PC-9 (cell line): ENCODE measurements at regions not wholly inside any gene's neighbourhood (a gene's known extent, or its start where the extent isn't known, plus 50 kb on each side); places are given as distances from the start of the nearest gene placed in this dataset.
A peak's percentile ranks its signal among the peaks of the same experiment; 100 is the strongest.
"Not testable (repeated sequence)": the region's sequence is repeated elsewhere in the genome, so short reads cannot be mapped to it uniquely, and the experiment has no call there.

Experiments used
- BruUV-seq: library from RNA; stranded (reverse); fragments of 400-500 nt; replicated peaks from 2 replicates; lab custom pipeline; 2021; lab: Mats Ljungman, UMichigan
- CTCF ChIA-PET: fragments of 300-600 bp; sonication (Branson Sonifier 250); formaldehyde crosslinking; loops from one replicate; lab custom pipeline; 2022; ENCODE audit warnings: antibody characterized with exemption; lab: Charles Lee
- POLR2A ChIA-PET: fragments of 300-600 bp; sonication (Branson Sonifier 250); formaldehyde crosslinking; loops from one replicate; lab custom pipeline; 2022; ENCODE audit warnings: antibody characterized with exemption; ENCODE audit not compliant: unreplicated experiment; lab: Charles Lee
- DNase-seq, 2 experiments: peaks; one replicate each; pipeline versions ENCODE4 v3.0.0 to v3.0.0-alpha.2; 2015 to 2022; ENCODE audit warnings: mixed read lengths in 1 of 2
- H2AFZ ChIP-seq: fragments of 200-600 bp; sonication (generic); 2 replicates; pipeline ENCODE4 v1.8.1; 2017; ENCODE audit warnings: antibody characterized with exemption
- H3F3A ChIP-seq: fragments of 200-600 bp; sonication (generic); 2 replicates; pipeline ENCODE4 v1.8.1; 2017; ENCODE audit warnings: antibody characterized with exemption, mild to moderate bottlenecking, low read depth; ENCODE audit not compliant: insufficient read depth
- H3K27ac ChIP-seq: fragments of 200-600 bp; sonication (generic); 2 replicates; pipeline ENCODE4 v1.6.1; 2016; ENCODE audit warnings: mixed run types
- H3K27me3 ChIP-seq: fragments of 200-600 bp; sonication (generic); 2 replicates; pipeline ENCODE4 v1.6.1; 2016; ENCODE audit warnings: low read depth, mixed run types; ENCODE audit not compliant: insufficient read depth
- H3K36me3 ChIP-seq: fragments of 200-600 bp; sonication (generic); 2 replicates; pipeline ENCODE4 v1.6.1; 2016; ENCODE audit warnings: low read depth, mixed run types
- H3K4me1 ChIP-seq: fragments of 200-600 bp; sonication (generic); replicated peaks from 2 replicates; pipeline ENCODE4 v1.6.1; 2016; ENCODE audit warnings: mixed run types; ENCODE audit not compliant: insufficient read depth
- H3K4me2 ChIP-seq: fragments of 200-600 bp; sonication (generic); 2 replicates; pipeline ENCODE4 v1.6.1; 2017; ENCODE audit warnings: mixed run types
- H3K4me3 ChIP-seq: fragments of 200-600 bp; sonication (generic); 2 replicates; pipeline ENCODE4 v1.6.1; 2016; ENCODE audit warnings: mixed run types
- H3K79me2 ChIP-seq: fragments of 200-600 bp; sonication (generic); 2 replicates; pipeline ENCODE4 v1.6.1; 2017; ENCODE audit warnings: low read depth, mixed run types
- H3K9me2 ChIP-seq: fragments of 200-600 bp; sonication (generic); 2 replicates; pipeline ENCODE4 v1.8.1; 2017; ENCODE audit warnings: mild to moderate bottlenecking; ENCODE audit not compliant: insufficient read depth
- H3K9me3 ChIP-seq: fragments of 200-600 bp; sonication (generic); 2 replicates; pipeline ENCODE4 v1.8.1; 2016; ENCODE audit warnings: low read depth; ENCODE audit not compliant: insufficient read depth
- H4K20me1 ChIP-seq: fragments of 200-600 bp; sonication (generic); 2 replicates; pipeline ENCODE4 v1.8.1; 2017; ENCODE audit not compliant: insufficient read depth
- CTCF ChIP-seq: fragments of 200-600 bp; sonication (generic); conservative IDR thresholded peaks from 2 replicates; pipeline ENCODE4 v1.6.1; 2017; ENCODE audit warnings: mixed run types, antibody characterized with exemption, mild to moderate bottlenecking, moderate library complexity
- EZH2 ChIP-seq: fragments of 200-600 bp; sonication (generic); IDR thresholded peaks from 2 replicates; pipeline ENCODE4 v1.8.0; 2017; ENCODE audit warnings: antibody characterized with exemption, low read depth
- intact Hi-C: fragments of 100-400 bp; cut with micrococcal nuclease; formaldehyde crosslinking; loops from one replicate; pipeline ENCODE4 v1.10.0; 2022; ENCODE audit not compliant: unreplicated experiment

GRCh38 chrX:55818673-55819375 is 101.3 kb downstream of the RRAGB start:
- H3K9me2 ChIP-seq: no peaks in the 10 kb centered on the region
- no peak overlapping the region for H3K4me3 ChIP-seq
- H2AFZ ChIP-seq: no peak overlapping the region
- DNase-seq: peak; percentile 43 to 57
- no peaks in the 10 kb centered on the region for H3K9me3 ChIP-seq
- intact Hi-C loops: loop anchor here (10.0 kb wide), 1 partner anchor 206 kb away; no protein-coding TSS in a partner anchor
- H4K20me1 ChIP-seq: no peaks in the 10 kb centered on the region
- no TSS peak for BruUV-seq
- ChIA-PET CTCF (interaction anchor here (0.7 kb wide), 1 partner anchor 101 kb away, joined by 11 read pairs; the partner anchor contains the start of gene RRAGB), POLR2A (interaction anchor here (0.8 to 1.1 kb wide), 2 partner anchors 89 to 372 kb away, joined by 3 to 5 read pairs; no protein-coding TSS in a partner anchor)
- peak overlapping the region; percentile 51; the same call in 1 of the 2 replicates for H3K27ac ChIP-seq
- H3K27me3 ChIP-seq: no peaks in the 10 kb centered on the region
- TF ChIP-seq EZH2 (no peak), CTCF (no peak)
- H3K36me3 ChIP-seq: no peaks in the 10 kb centered on the region
- peaks cover 26% of the 10 kb centered on the region for H3K4me1 ChIP-seq
- no peaks in the 10 kb centered on the region for H3F3A ChIP-seq
- peak overlapping the region; percentile 28; the same call in 1 of the 2 replicates for H3K4me2 ChIP-seq
- H3K79me2 ChIP-seq: no peaks in the 10 kb centered on the region

DNA sequence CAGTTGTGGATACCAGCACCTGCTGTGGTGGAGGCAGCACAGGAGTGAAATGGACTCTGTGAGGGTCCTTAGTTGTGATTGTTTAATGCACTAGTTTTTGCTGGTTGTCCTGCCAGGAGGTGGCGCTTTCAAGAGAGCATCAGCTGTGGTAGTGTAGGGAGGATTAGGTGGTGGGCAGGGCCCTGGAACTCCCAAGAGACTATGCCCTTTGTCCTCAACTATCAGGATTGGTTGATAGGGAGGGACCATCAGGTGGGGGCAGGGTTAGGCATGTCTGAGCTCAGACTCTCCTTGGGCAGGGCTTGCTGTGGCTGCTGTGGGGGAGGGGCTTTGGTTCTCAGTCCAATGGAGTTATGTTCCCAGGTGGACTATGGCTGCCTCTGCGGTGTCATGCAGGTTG is 121.9 kb downstream of the RRAGB start:
- H3K4me1 ChIP-seq: no peaks in the 10 kb centered on the region
- no peaks in the 10 kb centered on the region for H3K9me2 ChIP-seq
- no peaks in the 10 kb centered on the region for H3K27me3 ChIP-seq
- H3K4me3 ChIP-seq: no peak overlapping the region
- TF ChIP-seq CTCF (no peak), EZH2 (no peak)
- H3K4me2 ChIP-seq: no peak overlapping the region
- H2AFZ ChIP-seq: no peak overlapping the region
- ChIA-PET POLR2A (no interaction called here), CTCF (no interaction called here)
- DNase-seq: no peak
- H3K36me3 ChIP-seq: no peaks in the 10 kb centered on the region
- no TSS peak for BruUV-seq
- no peaks in the 10 kb centered on the region for H3K79me2 ChIP-seq
- no peaks in the 10 kb centered on the region for H4K20me1 ChIP-seq
- no peak overlapping the region for H3K27ac ChIP-seq
- intact Hi-C loops: no loop called here
- no peaks in the 10 kb centered on the region for H3K9me3 ChIP-seq
- H3F3A ChIP-seq: no peaks in the 10 kb centered on the region

DNA sequence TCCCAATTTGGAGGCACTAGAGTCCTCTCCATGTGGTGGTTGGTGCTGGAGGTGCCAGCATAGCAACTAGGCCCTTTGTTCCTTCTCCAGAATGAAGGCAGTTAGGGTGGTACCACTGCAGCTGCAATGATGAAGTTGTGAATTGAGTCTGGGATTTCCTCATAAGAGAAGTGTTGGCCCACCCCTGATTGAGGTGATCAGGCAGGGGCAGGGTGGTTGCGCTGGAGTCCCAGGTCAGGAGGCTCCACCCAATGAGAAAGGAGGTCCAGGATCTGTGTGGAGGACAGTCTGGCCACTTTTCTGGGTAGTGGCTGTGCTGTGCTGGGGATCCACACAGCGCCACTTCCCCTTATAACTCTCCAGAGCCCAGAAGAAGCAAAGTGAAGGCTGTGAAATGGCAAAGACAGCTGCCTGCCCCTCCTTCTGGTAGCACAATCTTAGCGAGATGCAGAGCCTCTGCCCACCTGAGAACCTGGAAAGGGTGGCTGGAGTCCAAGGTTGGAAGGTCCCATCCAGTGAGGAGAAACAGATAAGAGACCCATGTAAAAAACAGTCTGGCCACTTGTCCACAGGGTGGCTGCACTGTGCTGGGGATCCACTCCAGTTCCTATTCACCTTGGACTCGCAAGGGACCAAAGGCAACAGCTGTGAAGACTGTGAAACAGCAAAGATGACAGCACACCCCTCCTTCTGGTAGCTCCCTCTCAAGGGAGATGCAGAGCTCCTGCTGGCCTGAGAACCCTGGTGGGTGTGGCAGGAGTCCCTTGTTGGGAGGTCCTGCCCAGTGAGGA is 124.6 kb downstream of the RRAGB start:
- no peaks in the 10 kb centered on the region for H3K9me3 ChIP-seq
- intact Hi-C loops: no loop called here
- H3K27me3 ChIP-seq: no peaks in the 10 kb centered on the region
- H3K4me1 ChIP-seq: no peaks in the 10 kb centered on the region
- no peak overlapping the region for H3K4me3 ChIP-seq
- DNase-seq: no peak
- H3F3A ChIP-seq: no peaks in the 10 kb centered on the region
- no peaks in the 10 kb centered on the region for H3K36me3 ChIP-seq
- H3K79me2 ChIP-seq: no peaks in the 10 kb centered on the region
- H2AFZ ChIP-seq: no peak overlapping the region
- no peaks in the 10 kb centered on the region for H4K20me1 ChIP-seq
- BruUV-seq: no TSS peak
- ChIA-PET POLR2A (no interaction called here), CTCF (interaction anchor here (0.6 kb wide), 1 partner anchor 38 kb away, joined by 4 read pairs; no protein-coding TSS in a partner anchor)
- no peaks in the 10 kb centered on the region for H3K9me2 ChIP-seq
- TF ChIP-seq CTCF (no peak), EZH2 (no peak)
- H3K4me2 ChIP-seq: no peak overlapping the region
- H3K27ac ChIP-seq: no peak overlapping the region

DNA sequence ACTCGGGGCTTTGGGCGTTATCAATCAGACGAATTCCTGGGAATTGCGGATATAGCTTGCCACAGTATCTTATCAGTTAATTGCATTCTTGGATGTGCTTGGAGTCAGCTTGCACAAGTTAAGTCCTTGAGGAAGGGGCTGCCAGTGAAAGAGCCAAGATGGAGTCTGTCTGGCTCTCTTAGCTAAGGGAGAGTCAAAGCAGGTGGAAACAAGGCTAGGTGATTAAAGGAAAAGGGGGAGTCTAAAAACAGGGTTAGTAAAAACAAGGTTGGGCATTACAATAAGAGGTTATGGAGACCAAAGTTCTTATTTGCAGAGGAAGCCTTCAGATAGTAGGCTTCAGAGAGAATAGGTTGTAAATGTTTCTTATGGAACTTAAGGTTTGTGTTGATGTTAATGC is 149.2 kb downstream of the RRAGB start:
- intact Hi-C loops: not testable (repeated sequence)

More for the DNA sequence above, 149.2 kb downstream of the RRAGB start:
- POLR2A ChIA-PET, H3K4me1 ChIP-seq, H2AFZ ChIP-seq, BruUV-seq, H4K20me1 ChIP-seq, H3K79me2 ChIP-seq, H3K36me3 ChIP-seq, DNase-seq, H3K9me3 ChIP-seq, CTCF ChIA-PET, H3K4me2 ChIP-seq, H3F3A ChIP-seq, H3K4me3 ChIP-seq, H3K27me3 ChIP-seq, H3K9me2 ChIP-seq, H3K27ac ChIP-seq: not testable (repeated sequence)
